Neuronal stem cell (in vitro differentiated cells): ENCODE measurements at regions not wholly inside any gene's neighbourhood (a gene's known extent, or its start where the extent isn't known, plus 50 kb on each side); places are given as distances from the start of the nearest gene placed in this dataset.

Experiments
- DNase-seq: peaks from one replicate; pipeline ENCODE4 v3.0.0-alpha.2; 2013; ENCODE audit warnings: low spot score
- H2AFZ ChIP-seq: one replicate; pipeline ENCODE4 v1.6.1; 2013; ENCODE audit warnings: mild to moderate bottlenecking, low read length, inconsistent platforms
- H2AK5ac ChIP-seq: 2 replicates; pipeline ENCODE4 v1.6.1; 2013; ENCODE audit warnings: low read depth, mild to moderate bottlenecking, inconsistent platforms, low read length, moderate library complexity, mixed read lengths
- H2BK120ac ChIP-seq: 2 replicates; pipeline ENCODE4 v1.6.1; 2013; ENCODE audit warnings: low read depth, mild to moderate bottlenecking, inconsistent platforms, low read length, moderate library complexity, mixed read lengths
- H2BK12ac ChIP-seq: one replicate; pipeline ENCODE4 v1.6.1; 2013; ENCODE audit warnings: low read length, inconsistent platforms
- H2BK15ac ChIP-seq: 2 replicates; pipeline ENCODE4 v1.6.1; 2013; ENCODE audit warnings: mild to moderate bottlenecking, low read length, inconsistent platforms, mixed read lengths
- H2BK5ac ChIP-seq: one replicate; pipeline ENCODE4 v1.6.1; 2013; ENCODE audit warnings: inconsistent platforms, mild to moderate bottlenecking, low read length, moderate library complexity
- H3K14ac ChIP-seq: one replicate; pipeline ENCODE4 v1.6.1; 2013; ENCODE audit warnings: low read length, inconsistent platforms
- H3K18ac ChIP-seq: 2 replicates; pipeline ENCODE4 v1.6.1; 2013; ENCODE audit warnings: low read length, inconsistent platforms
- H3K23ac ChIP-seq: 2 replicates; pipeline ENCODE4 v1.6.1; 2013; ENCODE audit warnings: low read depth, mild to moderate bottlenecking, mixed read lengths, low read length, inconsistent platforms; ENCODE audit not compliant: poor library complexity
- H3K27ac ChIP-seq: replicated peaks from 3 replicates; pipeline ENCODE4 v1.5.1; 2013; ENCODE audit warnings: low read length, inconsistent platforms
- H3K27me3 ChIP-seq, 3 experiments: 2 replicates each; pipeline ENCODE4 v1.6.1; 2013; ENCODE audit warnings: low read length in 3 of 3, mild to moderate bottlenecking in 2 of 3, inconsistent platforms in 1 of 3, low read depth in 1 of 3, mixed read lengths in 1 of 3, moderate library complexity in 1 of 3; ENCODE audit not compliant: control insufficient read depth in 3 of 3, insufficient read depth in 3 of 3
- H3K36me3 ChIP-seq, 2 donors: replicated peaks in 1 of 2; 2 replicates each; pipeline ENCODE4 v1.6.1; 2013; ENCODE audit warnings: low read length in 2 of 2; ENCODE audit not compliant: control insufficient read depth in 2 of 2, insufficient read depth in 2 of 2
- H3K4ac ChIP-seq: 2 replicates; pipeline ENCODE4 v1.6.1; 2013; ENCODE audit warnings: inconsistent platforms, mild to moderate bottlenecking, low read length, moderate library complexity
- H3K4me1 ChIP-seq, 2 donors: 1 replicate in 1 of 2; 2 replicates in 1 of 2; pipeline ENCODE4 v1.6.1; 2013; ENCODE audit warnings: low read length in 2 of 2, low read depth in 1 of 2; ENCODE audit not compliant: control insufficient read depth in 2 of 2, insufficient read depth in 1 of 2
- H3K4me2 ChIP-seq: one replicate; pipeline ENCODE4 v1.6.1; 2013; ENCODE audit warnings: mild to moderate bottlenecking, low read length, inconsistent platforms; ENCODE audit not compliant: insufficient read depth, poor library complexity, severe bottlenecking
- H3K4me3 ChIP-seq, 2 donors: 2 replicates each; pipeline ENCODE4 v1.5.1; 2013; ENCODE audit warnings: low read length in 2 of 2, mild to moderate bottlenecking in 2 of 2, inconsistent platforms in 1 of 2, moderate library complexity in 1 of 2
- H3K79me1 ChIP-seq: one replicate; pipeline ENCODE4 v1.6.1; 2013; ENCODE audit warnings: low read depth, mild to moderate bottlenecking, inconsistent platforms, low read length, moderate library complexity
- H3K9ac ChIP-seq: one replicate; pipeline ENCODE4 v1.6.1; 2013; ENCODE audit warnings: mild to moderate bottlenecking, low read depth, low read length, inconsistent platforms; ENCODE audit not compliant: poor library complexity
- H3K9me3 ChIP-seq, 2 donors: replicated peaks in 1 of 2; 2 replicates each; pipeline versions ENCODE3 to v1.6.1; 2013; ENCODE audit warnings: low read length in 2 of 2, mild to moderate bottlenecking in 2 of 2, inconsistent platforms in 1 of 2, low read depth in 1 of 2, mixed read lengths in 1 of 2, moderate library complexity in 1 of 2; ENCODE audit not compliant: control insufficient read depth in 2 of 2, insufficient read depth in 1 of 2
- H4K8ac ChIP-seq: one replicate; pipeline ENCODE4 v1.6.1; 2013; ENCODE audit warnings: low read depth, mild to moderate bottlenecking, inconsistent platforms, low read length, moderate library complexity
- H4K91ac ChIP-seq: one replicate; pipeline ENCODE4 v1.6.1; 2013; ENCODE audit warnings: low read length, low read depth, mild to moderate bottlenecking, inconsistent platforms; ENCODE audit not compliant: poor library complexity
- WGBS, 2 donors: extraction: QIAGEN DNeasy Blood & Tissue Kit; methylation state at CpG; one replicate each; pipeline ENCODE4 v1.1.7; 2013; ENCODE audit warnings: missing lambda C conversion rate in 2 of 2, mixed read lengths in 1 of 2; ENCODE audit not compliant: insufficient read length in 2 of 2, insufficient replicate concordance in 1 of 2; ENCODE audit errors: extremely low coverage in 2 of 2; 5-methylcytosine and 5-hydroxymethylcytosine counted together

DNA sequence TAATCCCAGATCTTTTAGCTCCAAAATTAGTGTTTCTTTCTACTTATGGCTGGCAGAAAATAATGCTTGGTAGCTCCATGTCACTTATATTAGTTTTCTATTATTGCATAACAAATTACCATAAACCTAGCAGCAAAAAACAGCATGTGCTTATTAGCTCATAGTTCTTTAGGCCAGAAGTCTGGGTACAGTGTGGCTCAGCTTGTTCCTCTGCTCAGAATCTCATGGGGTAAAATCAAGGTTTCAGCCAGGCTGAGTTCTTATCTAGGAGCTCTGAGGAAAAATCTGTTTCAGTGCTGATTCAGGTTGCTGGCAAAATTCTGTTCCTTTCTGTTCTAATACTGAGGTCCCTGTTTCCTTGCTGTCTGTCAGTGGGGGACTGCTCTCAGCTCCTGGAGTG lies 101.1 kb downstream of the CT47B1 start:
- Histone ChIP-seq H2BK120ac (no peak overlapping the region), H2BK12ac (no peak overlapping the region), H3K18ac (no peak overlapping the region), H4K91ac (no peak overlapping the region), H3K4ac (no peak overlapping the region), H3K14ac (no peak overlapping the region), H2BK15ac (no peak overlapping the region), H3K79me1 (no peaks in the 10 kb centered on the region), H3K4me2 (no peak overlapping the region), H3K9me3 (no peaks in the 10 kb centered on the region), H3K36me3 (no peaks in the 10 kb centered on the region), H2AFZ (no peak overlapping the region), H3K4me3 (no peak overlapping the region), H3K27me3 (peaks cover 0 to 4% (median 0%) of the 10 kb centered on the region in 3 experiments), H3K4me1 (peaks cover 0 to 1% of the 10 kb centered on the region in 2 donors), H3K23ac (no peak overlapping the region), H2AK5ac (no peak overlapping the region), H2BK5ac (no peak overlapping the region), H3K9ac (no peak overlapping the region), H3K27ac (no peak overlapping the region), H4K8ac (no peak overlapping the region)
- no peak for DNase-seq

DNA sequence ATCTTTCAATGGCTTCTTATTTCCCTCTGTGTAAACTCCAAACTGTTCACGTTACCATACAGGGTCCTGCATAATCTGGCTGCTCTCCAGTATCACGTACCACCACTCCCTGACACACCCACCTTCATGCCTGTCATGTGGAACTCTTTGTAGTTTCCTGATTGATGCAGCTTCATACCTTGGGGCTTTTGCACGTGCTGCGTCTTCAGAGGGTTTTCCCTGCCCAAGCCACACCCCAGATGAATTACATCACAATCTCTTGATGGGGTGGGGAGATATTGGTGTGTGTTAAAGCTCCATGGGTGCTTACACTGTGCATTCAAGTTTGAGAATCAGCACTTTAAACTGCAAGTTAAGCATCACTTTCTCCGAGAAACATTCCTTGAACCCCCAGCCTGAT lies 101.9 kb downstream of the CT47B1 start:
- Histone ChIP-seq H2BK120ac (no peak overlapping the region), H3K27me3 (peaks cover 0 to 4% (median 0%) of the 10 kb centered on the region in 3 experiments), H2AFZ (no peak overlapping the region), H3K9ac (no peak overlapping the region), H2BK15ac (no peak overlapping the region), H3K4me2 (no peak overlapping the region), H3K36me3 (no peaks in the 10 kb centered on the region), H3K4ac (no peak overlapping the region), H2BK12ac (no peak overlapping the region), H3K18ac (no peak overlapping the region), H3K9me3 (no peaks in the 10 kb centered on the region), H3K14ac (no peak overlapping the region), H3K23ac (no peak overlapping the region), H3K4me1 (peaks cover 0 to 1% of the 10 kb centered on the region in 2 donors), H3K27ac (no peak overlapping the region), H4K8ac (no peak overlapping the region), H3K4me3 (no peak overlapping the region), H2BK5ac (no peak overlapping the region), H4K91ac (no peak overlapping the region), H2AK5ac (no peak overlapping the region), H3K79me1 (no peaks in the 10 kb centered on the region)
- no CpG with 5 or more reads among the region's 5 CpGs for WGBS, 2 donors
- no peak for DNase-seq

DNA sequence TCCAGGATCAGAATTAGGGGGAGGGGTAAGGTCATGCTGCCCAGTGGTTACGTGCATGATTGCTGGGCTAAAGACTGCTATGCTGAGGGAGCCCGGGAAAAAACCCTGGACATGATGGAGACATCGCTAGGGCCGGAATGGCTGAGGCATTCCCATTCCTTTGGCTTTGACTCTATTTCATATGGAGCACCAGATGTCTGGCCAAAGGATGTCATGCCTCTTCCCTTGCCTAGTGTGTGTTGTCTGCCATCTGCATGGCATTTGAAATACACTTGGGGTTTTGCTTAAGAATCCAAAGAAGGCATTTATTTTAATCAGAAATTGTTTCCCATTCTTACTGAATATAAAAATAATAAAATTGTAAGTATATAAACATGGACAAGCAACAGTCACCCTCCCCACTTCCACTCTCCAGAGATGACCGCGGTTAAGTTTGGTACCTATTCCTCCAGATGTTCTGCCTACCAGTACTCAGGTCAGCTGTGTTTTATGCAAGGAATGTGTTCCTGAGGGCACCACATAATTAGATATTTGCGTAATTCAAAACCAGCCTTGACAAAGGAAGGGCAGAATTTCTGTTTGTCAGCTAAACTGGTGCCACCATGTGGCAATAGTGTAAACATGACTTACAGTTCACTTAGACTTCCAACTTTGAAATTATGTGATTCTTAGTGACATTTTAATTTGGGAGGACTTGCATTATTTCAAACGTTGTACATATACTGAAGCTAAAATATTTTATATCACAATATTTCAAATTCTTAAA lies 105.9 kb downstream of the CT47B1 start:
- Histone ChIP-seq H2BK120ac (no peak overlapping the region), H3K9ac (no peak overlapping the region), H3K4ac (no peak overlapping the region), H4K8ac (no peak overlapping the region), H3K9me3 (no peaks in the 10 kb centered on the region), H3K4me3 (no peak overlapping the region), H4K91ac (no peak overlapping the region), H3K79me1 (no peaks in the 10 kb centered on the region), H3K18ac (no peak overlapping the region), H3K23ac (no peak overlapping the region), H2BK12ac (no peak overlapping the region), H3K4me2 (no peak overlapping the region), H3K27ac (no peak overlapping the region), H2BK15ac (no peak overlapping the region), H2AFZ (no peak overlapping the region), H2BK5ac (no peak overlapping the region), H3K36me3 (no peaks in the 10 kb centered on the region), H3K27me3 (peaks cover 0 to 4% (median 0%) of the 10 kb centered on the region in 3 experiments), H3K4me1 (peaks cover 0 to 1% of the 10 kb centered on the region in 2 donors), H2AK5ac (no peak overlapping the region), H3K14ac (no peak overlapping the region)
- no peak for DNase-seq
- no CpG with 5 or more reads among the region's 8 CpGs for WGBS, 2 donors

DNA sequence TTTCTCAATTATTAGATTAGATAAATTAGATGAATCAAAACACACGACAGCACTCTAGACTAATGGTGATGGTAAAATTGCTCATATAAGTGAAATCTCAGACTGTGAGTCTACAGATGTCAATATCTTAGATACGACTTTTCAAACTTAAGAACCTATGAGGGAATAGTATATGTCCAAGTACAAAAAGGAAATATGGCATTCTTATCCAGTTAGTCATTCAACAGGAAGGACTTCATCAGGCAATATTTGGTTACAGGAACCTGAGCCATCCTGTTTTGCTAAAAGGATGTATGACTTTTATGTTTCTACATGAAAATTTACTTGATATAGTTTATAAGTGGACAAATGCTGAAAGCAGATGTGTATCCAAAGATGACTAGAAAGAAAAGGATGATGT lies 107.0 kb downstream of the CT47B1 start:
- Histone ChIP-seq H3K9me3 (no peaks in the 10 kb centered on the region), H3K14ac (no peak overlapping the region), H3K27ac (no peak overlapping the region), H2BK5ac (no peak overlapping the region), H2BK120ac (no peak overlapping the region), H3K4me3 (no peak overlapping the region), H4K8ac (no peak overlapping the region), H3K4me1 (peaks cover 0 to 1% of the 10 kb centered on the region in 2 donors), H2AFZ (no peak overlapping the region), H3K23ac (no peak overlapping the region), H2AK5ac (no peak overlapping the region), H3K27me3 (peaks cover 0 to 4% (median 0%) of the 10 kb centered on the region in 3 experiments), H3K4me2 (no peak overlapping the region), H3K36me3 (no peaks in the 10 kb centered on the region), H2BK15ac (no peak overlapping the region), H4K91ac (no peak overlapping the region), H3K79me1 (no peaks in the 10 kb centered on the region), H3K9ac (no peak overlapping the region), H3K18ac (no peak overlapping the region), H3K4ac (no peak overlapping the region), H2BK12ac (no peak overlapping the region)
- no peak for DNase-seq
- no CpG with 5 or more reads among the region's 2 CpGs for WGBS, 2 donors
